ENCODE measurements at regions not wholly inside any gene's neighbourhood (a gene's known extent, or its start where the extent isn't known, plus 50 kb on each side); places are given as distances from the start of the nearest gene placed in this dataset.

GRCh38 chr3:31442755-31443154 lies 90.0 kb upstream of the STT3B start:
- in situ Hi-C loops (cut with HindIII; ENCODE audit: low pct_unique_long_range_greater_than_20kb, low sequenced_read_pairs): no loop called here
- DNase-seq (ENCODE audit: low read depth, low spot score): no peak

GRCh38 chr3:31444220-31445142 lies 88.2 kb upstream of the STT3B start:
- in situ Hi-C loops (cut with HindIII; ENCODE audit: low pct_unique_long_range_greater_than_20kb, low sequenced_read_pairs): no loop called here
- no peak for DNase-seq (ENCODE audit: low read depth, low spot score)

- DNase-seq (ENCODE audit: low read depth, low spot score): no peak
- in situ Hi-C loops (cut with HindIII; ENCODE audit: low pct_unique_long_range_greater_than_20kb, low sequenced_read_pairs): no loop called here
Observed at GRCh38 chr3:31445701-31446100, 87.0 kb upstream of the STT3B start.

GRCh38 chr3:31448035-31448881 lies 84.5 kb upstream of the STT3B start:
- in situ Hi-C loops (cut with HindIII; ENCODE audit: low pct_unique_long_range_greater_than_20kb, low sequenced_read_pairs): no loop called here
- DNase-seq (ENCODE audit: low read depth, low spot score): peak; percentile 58

- in situ Hi-C loops (cut with HindIII; ENCODE audit: low pct_unique_long_range_greater_than_20kb, low sequenced_read_pairs): no loop called here
- no peak for DNase-seq (ENCODE audit: low read depth, low spot score)
Observed at GRCh38 chr3:31448882-31449243, 83.9 kb upstream of the STT3B start.

- no peak for DNase-seq (ENCODE audit: low read depth, low spot score)
- in situ Hi-C loops (cut with HindIII; ENCODE audit: low pct_unique_long_range_greater_than_20kb, low sequenced_read_pairs): no loop called here
Observed at GRCh38 chr3:31449318-31449717, 83.4 kb upstream of the STT3B start.

- no peak for DNase-seq (ENCODE audit: low read depth, low spot score)
- in situ Hi-C loops (cut with HindIII; ENCODE audit: low pct_unique_long_range_greater_than_20kb, low sequenced_read_pairs): no loop called here
Observed at GRCh38 chr3:31450345-31450744, 82.4 kb upstream of the STT3B start.

GRCh38 chr3:31452495-31453106 lies 80.1 kb upstream of the STT3B start:
- no peak for DNase-seq (ENCODE audit: low read depth, low spot score)
- in situ Hi-C loops (cut with HindIII; ENCODE audit: low pct_unique_long_range_greater_than_20kb, low sequenced_read_pairs): no loop called here

- in situ Hi-C loops (cut with HindIII; ENCODE audit: low pct_unique_long_range_greater_than_20kb, low sequenced_read_pairs): no loop called here
Observed at GRCh38 chr3:31453430-31453829, 79.3 kb upstream of the STT3B start.

GRCh38 chr3:31455524-31455923 lies 77.2 kb upstream of the STT3B start:
- DNase-seq (ENCODE audit: low read depth, low spot score): no peak
- in situ Hi-C loops (cut with HindIII; ENCODE audit: low pct_unique_long_range_greater_than_20kb, low sequenced_read_pairs): no loop called here

More at GRCh38 chr3:31453430-31453829, 79.3 kb upstream of the STT3B start:
- no peak for DNase-seq (ENCODE audit: low read depth, low spot score)

GRCh38 chr3:31456373-31456772 lies 76.4 kb upstream of the STT3B start:
- DNase-seq (ENCODE audit: low read depth, low spot score): no peak
- in situ Hi-C loops (cut with HindIII; ENCODE audit: low pct_unique_long_range_greater_than_20kb, low sequenced_read_pairs): no loop called here

GRCh38 chr3:31461426-31461825 lies 71.3 kb upstream of the STT3B start:
- in situ Hi-C loops (cut with HindIII; ENCODE audit: low pct_unique_long_range_greater_than_20kb, low sequenced_read_pairs): no loop called here

GRCh38 chr3:31462050-31462569 lies 70.6 kb upstream of the STT3B start:
- in situ Hi-C loops (cut with HindIII; ENCODE audit: low pct_unique_long_range_greater_than_20kb, low sequenced_read_pairs): no loop called here
- no peak for DNase-seq (ENCODE audit: low read depth, low spot score)

More at GRCh38 chr3:31461426-31461825, 71.3 kb upstream of the STT3B start:
- no peak for DNase-seq (ENCODE audit: low read depth, low spot score)

- in situ Hi-C loops (cut with HindIII; ENCODE audit: low pct_unique_long_range_greater_than_20kb, low sequenced_read_pairs): no loop called here
- DNase-seq (ENCODE audit: low read depth, low spot score): no peak
Observed at GRCh38 chr3:31465999-31466398, 66.7 kb upstream of the STT3B start.

- in situ Hi-C loops (cut with HindIII; ENCODE audit: low pct_unique_long_range_greater_than_20kb, low sequenced_read_pairs): no loop called here
- DNase-seq (ENCODE audit: low read depth, low spot score): no peak
Observed at GRCh38 chr3:31466866-31467265, 65.9 kb upstream of the STT3B start.

- DNase-seq (ENCODE audit: low read depth, low spot score): no peak
- in situ Hi-C loops (cut with HindIII; ENCODE audit: low pct_unique_long_range_greater_than_20kb, low sequenced_read_pairs): no loop called here
Observed at GRCh38 chr3:31468433-31468832, 64.3 kb upstream of the STT3B start.

GRCh38 chr3:31469385-31469784 lies 63.3 kb upstream of the STT3B start:
- in situ Hi-C loops (cut with HindIII; ENCODE audit: low pct_unique_long_range_greater_than_20kb, low sequenced_read_pairs): no loop called here
- DNase-seq (ENCODE audit: low read depth, low spot score): no peak
